Endodermal cell (in vitro differentiated cells): ENCODE measurements at regions not wholly inside any gene's neighbourhood (a gene's known extent, or its start where the extent isn't known, plus 50 kb on each side); places are given as distances from the start of the nearest gene placed in this dataset.
A peak's percentile ranks its signal among the peaks of the same experiment; 100 is the strongest.

Experiments
- DNase-seq: peaks from one replicate; pipeline ENCODE4 v3.0.0-alpha.2; 2017
- H3K27ac ChIP-seq: 2 replicates; pipeline ENCODE4 v1.5.1; 2013; ENCODE audit warnings: mild to moderate bottlenecking, low read depth, low read length, moderate library complexity
- H3K27me3 ChIP-seq: 2 replicates; pipeline ENCODE4 v1.6.1; 2013; ENCODE audit warnings: mild to moderate bottlenecking, low read length, moderate library complexity; ENCODE audit not compliant: insufficient read depth, control insufficient read depth, poor library complexity, severe bottlenecking
- H3K36me3 ChIP-seq: 2 replicates; pipeline ENCODE4 v1.7.0; 2013; ENCODE audit warnings: mild to moderate bottlenecking, low read length, moderate library complexity; ENCODE audit not compliant: control insufficient read depth, insufficient read depth
- H3K4me1 ChIP-seq: one replicate; pipeline ENCODE4 v1.7.0; 2013; ENCODE audit warnings: low read length; ENCODE audit not compliant: control insufficient read depth, insufficient read depth
- H3K4me3 ChIP-seq: 2 replicates; pipeline ENCODE4 v1.5.1; 2013; ENCODE audit warnings: mild to moderate bottlenecking, low read length, moderate library complexity
- H3K9ac ChIP-seq: 2 replicates; pipeline ENCODE4 v1.6.1; 2013; ENCODE audit warnings: mild to moderate bottlenecking, low read length, moderate library complexity; ENCODE audit not compliant: poor library complexity, severe bottlenecking; ENCODE audit errors: extremely low read depth
- H3K9me3 ChIP-seq: 2 replicates; pipeline ENCODE4 v1.6.1; 2013; ENCODE audit warnings: mild to moderate bottlenecking, low read length, moderate library complexity; ENCODE audit not compliant: control insufficient read depth
- H3K27ac Mint-ChIP-seq: 2 replicates; pipeline ENCODE4 v1.8.0; 2020; ENCODE audit warnings: mixed read lengths
- H3K27me3 Mint-ChIP-seq: 2 replicates; pipeline ENCODE4 v1.8.0; 2021; ENCODE audit warnings: mild to moderate bottlenecking, mixed read lengths; ENCODE audit not compliant: insufficient read depth
- H3K36me3 Mint-ChIP-seq: 2 replicates; pipeline ENCODE4 v1.8.0; 2020; ENCODE audit warnings: low read depth, mixed read lengths
- H3K4me1 Mint-ChIP-seq: 2 replicates; pipeline ENCODE4 v1.8.0; 2020; ENCODE audit warnings: mixed read lengths
- H3K4me3 Mint-ChIP-seq: 2 replicates; pipeline ENCODE4 v1.8.0; 2020; ENCODE audit warnings: mild to moderate bottlenecking, moderate library complexity, mixed read lengths
- H3K9me3 Mint-ChIP-seq: 2 replicates; pipeline ENCODE4 v1.8.0; 2020; ENCODE audit warnings: mild to moderate bottlenecking, mixed read lengths
- CTCF ChIP-seq: fragments of 200-600 bp; sonication (generic); conservative IDR thresholded peaks from 2 replicates; pipeline ENCODE4 v1.5.0; 2021; ENCODE audit warnings: antibody characterized with exemption, mild to moderate bottlenecking
- WGBS, 2 experiments: methylation state at CpG; one replicate each; pipeline versions ENCODE4 v1.1.5 to v1.1.7; 2013; ENCODE audit warnings: missing lambda C conversion rate in 2 of 2, mixed read lengths in 1 of 2; ENCODE audit not compliant: insufficient coverage in 1 of 2, insufficient read length in 1 of 2; 5-methylcytosine and 5-hydroxymethylcytosine counted together

- 93 to 100% methylated on average over 3 to 5 of the region's 5 CpGs for WGBS, 2 experiments
- Histone ChIP-seq H3K4me3 (no peak overlapping the region), H3K36me3 (no peaks in the 10 kb centered on the region), H3K9me3 (no peaks in the 10 kb centered on the region), H3K27ac (no peak overlapping the region), H3K27me3 (no peaks in the 10 kb centered on the region), H3K9ac (no peak overlapping the region), H3K4me1 (no peaks in the 10 kb centered on the region)
- no peak for DNase-seq
- H3K27ac Mint-ChIP-seq = no peak overlapping the region
- H3K36me3 Mint-ChIP-seq = no peaks in the 10 kb centered on the region
- TF ChIP-seq CTCF = no peak
- peaks cover 5% of the 10 kb centered on the region for H3K4me1 Mint-ChIP-seq
- no peaks in the 10 kb centered on the region for H3K27me3 Mint-ChIP-seq
- no peaks in the 10 kb centered on the region for H3K9me3 Mint-ChIP-seq
- no peak overlapping the region for H3K4me3 Mint-ChIP-seq
Observed at GRCh38 chr5:74019923-74020322, 393.9 kb downstream of the ARHGEF28 start.

GRCh38 chr5:74017786-74018211 is 391.8 kb downstream of the ARHGEF28 start:
- Mint-ChIP-seq H3K27ac (no peak overlapping the region), H3K4me1 (peaks cover 5% of the 10 kb centered on the region), H3K36me3 (no peaks in the 10 kb centered on the region), H3K9me3 (no peaks in the 10 kb centered on the region), H3K4me3 (no peak overlapping the region), H3K27me3 (no peaks in the 10 kb centered on the region)
- Histone ChIP-seq H3K9ac (no peak overlapping the region), H3K4me1 (no peaks in the 10 kb centered on the region), H3K4me3 (no peak overlapping the region), H3K36me3 (no peaks in the 10 kb centered on the region), H3K27ac (no peak overlapping the region), H3K9me3 (no peaks in the 10 kb centered on the region), H3K27me3 (no peaks in the 10 kb centered on the region)
- TF ChIP-seq CTCF = no peak
- peak; percentile 64 for DNase-seq
- 75 to 88% methylated on average over 2 to 3 of the region's 3 CpGs for WGBS, 2 experiments

- Mint-ChIP-seq H3K27ac (no peak overlapping the region), H3K4me1 (peaks cover 5% of the 10 kb centered on the region)
- TF ChIP-seq CTCF = no peak
Observed at GRCh38 chr5:74017112-74017511, 391.1 kb downstream of the ARHGEF28 start.

More at GRCh38 chr5:74017112-74017511, 391.1 kb downstream of the ARHGEF28 start:
- no peak overlapping the region for H3K9ac ChIP-seq
- 60 to 85% methylated on average over 1 to 2 of the region's 2 CpGs for WGBS, 2 experiments
- H3K4me1 ChIP-seq = no peaks in the 10 kb centered on the region
- Mint-ChIP-seq H3K9me3 (no peaks in the 10 kb centered on the region), H3K36me3 (no peaks in the 10 kb centered on the region), H3K27me3 (no peaks in the 10 kb centered on the region), H3K4me3 (no peak overlapping the region)
- peak; percentile 72 for DNase-seq
- no peaks in the 10 kb centered on the region for H3K36me3 ChIP-seq
- no peak overlapping the region for H3K4me3 ChIP-seq
- no peaks in the 10 kb centered on the region for H3K27me3 ChIP-seq
- H3K9me3 ChIP-seq = no peaks in the 10 kb centered on the region
- H3K27ac ChIP-seq = no peak overlapping the region
